Keratinocyte (primary cell): ENCODE measurements at regions not wholly inside any gene's neighbourhood (a gene's known extent, or its start where the extent isn't known, plus 50 kb on each side); places are given as distances from the start of the nearest gene placed in this dataset.

ENCODE experiments used
- DNase-seq: peaks from one replicate; pipeline ENCODE4 v3.0.0-alpha.2; 2011; ENCODE audit warnings: low read depth, missing footprints, low spot score
- FAIRE-seq: peaks from 2 replicates; lab custom pipeline; 2011; peaks lifted over from hg19 to GRCh38; lab: Jason Lieb, UNC
- H2AFZ ChIP-seq: 2 replicates; pipeline ENCODE4 v1.6.0; 2012; ENCODE audit warnings: low read length, control low read depth, inconsistent platforms; ENCODE audit not compliant: control insufficient read depth
- H3K27ac ChIP-seq: 2 replicates; pipeline ENCODE4 v1.5.1; 2011; ENCODE audit warnings: low read length; ENCODE audit not compliant: control insufficient read depth, insufficient read depth
- H3K27me3 ChIP-seq: 3 replicates; pipeline ENCODE4 v1.6.0; 2011; ENCODE audit warnings: low read length; ENCODE audit not compliant: control insufficient read depth, insufficient read depth; ENCODE audit errors: extremely low read depth
- H3K36me3 ChIP-seq, 2 experiments: 2 replicates in 1 of 2; 3 replicates in 1 of 2; pipeline ENCODE4 v1.5.1; 2011; ENCODE audit warnings: low read length in 2 of 2, mild to moderate bottlenecking in 1 of 2; ENCODE audit not compliant: control insufficient read depth in 2 of 2, insufficient read depth in 2 of 2; ENCODE audit errors: extremely low read depth in 1 of 2
- H3K4me1 ChIP-seq: 3 replicates; pipeline ENCODE4 v1.5.1; 2011; ENCODE audit warnings: low read length; ENCODE audit not compliant: control insufficient read depth, insufficient read depth; ENCODE audit errors: extremely low read depth
- H3K4me2 ChIP-seq: 3 replicates; pipeline ENCODE4 v1.6.0; 2011; ENCODE audit warnings: low read depth, low read length; ENCODE audit not compliant: control insufficient read depth, insufficient read depth; ENCODE audit errors: extremely low read depth
- H3K4me3 ChIP-seq, 3 experiments: fragments of 200-600 bp in 1 of 3; sonication (generic) in 1 of 3; 2 replicates in 2 of 3; 3 replicates in 1 of 3; pipeline ENCODE4 v1.5.1; 2011 to 2016; ENCODE audit warnings: low read length in 3 of 3, mild to moderate bottlenecking in 3 of 3, control low read depth in 2 of 3, inconsistent platforms in 1 of 3, low read depth in 1 of 3, mixed read lengths in 1 of 3, mixed run types in 1 of 3, moderate library complexity in 1 of 3; ENCODE audit not compliant: control insufficient read depth in 2 of 3, insufficient read depth in 2 of 3; ENCODE audit errors: extremely low read depth in 1 of 3
- H3K79me2 ChIP-seq: 2 replicates; pipeline ENCODE4 v1.6.0; 2012; ENCODE audit warnings: low read length; ENCODE audit not compliant: control insufficient read depth, insufficient read depth
- H3K9ac ChIP-seq: 3 replicates; pipeline ENCODE4 v1.6.0; 2011; ENCODE audit warnings: low read length; ENCODE audit not compliant: control insufficient read depth, insufficient read depth; ENCODE audit errors: extremely low read depth
- H3K9me1 ChIP-seq: 3 replicates; pipeline ENCODE4 v1.6.0; 2011; ENCODE audit warnings: low read length; ENCODE audit not compliant: control insufficient read depth, insufficient read depth; ENCODE audit errors: extremely low read depth
- H3K9me3 ChIP-seq: 2 replicates; pipeline ENCODE4 v1.5.1; 2012; ENCODE audit warnings: low read depth, low read length; ENCODE audit not compliant: control insufficient read depth
- H4K20me1 ChIP-seq: 3 replicates; pipeline ENCODE4 v1.6.0; 2011; ENCODE audit warnings: low read length; ENCODE audit not compliant: control insufficient read depth, insufficient read depth; ENCODE audit errors: extremely low read depth
- EZH2 ChIP-seq: IDR thresholded peaks from one replicate; pipeline ENCODE4 v1.6.1; 2012; ENCODE audit warnings: inconsistent platforms, mild to moderate bottlenecking, low read length, moderate library complexity
- dilution Hi-C: fragments of 300-500 bp; cut with MboI; formaldehyde crosslinking; loops from one replicate; pipeline ENCODE4 v1.7.0; 2020; ENCODE audit warnings: low sequenced_read_pairs; ENCODE audit not compliant: extremely low pct_ligation_motif_present
- TF ChIP-seq, protein P1 (sequence below), 3 experiments: IDR thresholded peaks in 1 of 3; conservative IDR thresholded peaks in 1 of 3; optimal IDR thresholded peaks in 1 of 3; 2 replicates in 2 of 3; 3 replicates in 1 of 3; pipeline versions ENCODE3 to v1.5.1; 2011; ENCODE audit warnings: low read length in 3 of 3, mild to moderate bottlenecking in 3 of 3, moderate library complexity in 2 of 3, control low read depth in 1 of 3, inconsistent platforms in 1 of 3; ENCODE audit not compliant: insufficient read depth in 2 of 3; ENCODE audit errors: extremely low read depth in 1 of 3

DNA sequence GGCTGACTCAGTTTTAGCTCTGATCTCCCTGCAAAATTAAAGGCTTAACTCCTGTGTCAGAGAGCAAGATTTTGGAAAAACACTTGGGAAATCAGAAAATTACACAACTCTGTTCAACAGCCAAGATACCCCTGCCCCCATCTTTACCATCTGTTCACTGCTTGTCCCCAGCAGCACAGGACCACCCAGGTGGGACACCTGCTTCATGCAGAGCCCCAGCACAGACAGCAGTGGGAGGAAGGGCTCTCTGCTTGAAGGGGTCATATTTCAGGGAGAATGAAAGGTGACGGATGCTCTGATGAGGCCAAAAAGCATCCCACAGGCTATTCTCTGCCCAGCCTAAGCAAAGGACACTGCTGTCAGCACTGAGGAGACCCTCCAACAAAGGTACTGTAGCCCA is 584.6 kb upstream of the KLHL29 start:
- H3K4me1 ChIP-seq: no peaks in the 10 kb centered on the region
- TF ChIP-seq, protein P1, sequence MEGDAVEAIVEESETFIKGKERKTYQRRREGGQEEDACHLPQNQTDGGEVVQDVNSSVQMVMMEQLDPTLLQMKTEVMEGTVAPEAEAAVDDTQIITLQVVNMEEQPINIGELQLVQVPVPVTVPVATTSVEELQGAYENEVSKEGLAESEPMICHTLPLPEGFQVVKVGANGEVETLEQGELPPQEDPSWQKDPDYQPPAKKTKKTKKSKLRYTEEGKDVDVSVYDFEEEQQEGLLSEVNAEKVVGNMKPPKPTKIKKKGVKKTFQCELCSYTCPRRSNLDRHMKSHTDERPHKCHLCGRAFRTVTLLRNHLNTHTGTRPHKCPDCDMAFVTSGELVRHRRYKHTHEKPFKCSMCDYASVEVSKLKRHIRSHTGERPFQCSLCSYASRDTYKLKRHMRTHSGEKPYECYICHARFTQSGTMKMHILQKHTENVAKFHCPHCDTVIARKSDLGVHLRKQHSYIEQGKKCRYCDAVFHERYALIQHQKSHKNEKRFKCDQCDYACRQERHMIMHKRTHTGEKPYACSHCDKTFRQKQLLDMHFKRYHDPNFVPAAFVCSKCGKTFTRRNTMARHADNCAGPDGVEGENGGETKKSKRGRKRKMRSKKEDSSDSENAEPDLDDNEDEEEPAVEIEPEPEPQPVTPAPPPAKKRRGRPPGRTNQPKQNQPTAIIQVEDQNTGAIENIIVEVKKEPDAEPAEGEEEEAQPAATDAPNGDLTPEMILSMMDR (optimal IDR thresholded peaks at IDR 0.05 in 1 of 3, IDR thresholded peaks at IDR 0.05 in 1 of 3, conservative IDR thresholded peaks at IDR 0.05 in 1 of 3; ENCODE audit: extremely low read depth in 1 of 3, insufficient read depth in 2 of 3, low read length in 3 of 3): no peak
- no peak for TF ChIP-seq EZH2
- no peaks in the 10 kb centered on the region for H4K20me1 ChIP-seq
- no peak overlapping the region for H3K9ac ChIP-seq
- no peaks in the 10 kb centered on the region for H3K9me3 ChIP-seq
- H3K9me1 ChIP-seq: no peaks in the 10 kb centered on the region
- FAIRE-seq (no peak), DNase-seq (no peak)
- no peaks in the 10 kb centered on the region for H3K36me3 ChIP-seq
- no peaks in the 10 kb centered on the region for H3K79me2 ChIP-seq
- no peak overlapping the region for H3K4me3 ChIP-seq
- no peak overlapping the region for H3K27ac ChIP-seq
- dilution Hi-C loops: no loop called here
- no peak overlapping the region for H3K4me2 ChIP-seq
- no peak overlapping the region for H2AFZ ChIP-seq
- H3K27me3 ChIP-seq: no peaks in the 10 kb centered on the region

DNA sequence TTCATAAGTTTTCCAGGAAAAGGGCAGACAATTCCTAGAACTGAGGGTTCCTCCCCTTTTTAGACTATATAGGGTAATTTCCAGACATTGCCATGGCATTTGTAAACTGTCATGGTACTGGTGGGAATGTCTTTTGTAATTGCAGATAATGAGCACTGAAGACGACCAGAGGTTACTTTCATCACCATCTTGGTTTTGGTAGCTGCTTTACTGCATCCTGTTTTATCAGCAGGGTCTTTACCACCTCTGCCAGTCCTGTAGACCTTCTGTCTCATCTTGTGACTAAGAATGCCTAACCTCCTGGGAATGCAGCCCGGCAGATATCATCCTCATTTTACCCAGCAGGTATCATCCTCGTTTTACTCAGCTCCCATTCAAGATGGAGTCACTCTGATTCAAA is 583.9 kb upstream of the KLHL29 start:
- no peaks in the 10 kb centered on the region for H3K79me2 ChIP-seq
- H3K36me3 ChIP-seq: no peaks in the 10 kb centered on the region
- H3K4me1 ChIP-seq: no peaks in the 10 kb centered on the region
- no peak overlapping the region for H3K4me3 ChIP-seq
- no peaks in the 10 kb centered on the region for H3K9me1 ChIP-seq
- dilution Hi-C loops: no loop called here
- H3K4me2 ChIP-seq: no peak overlapping the region
- no peaks in the 10 kb centered on the region for H4K20me1 ChIP-seq
- DNase-seq: no peak
- no peak overlapping the region for H2AFZ ChIP-seq
- no peak for TF ChIP-seq EZH2
- TF ChIP-seq, protein P1 (optimal IDR thresholded peaks at IDR 0.05 in 1 of 3, IDR thresholded peaks at IDR 0.05 in 1 of 3, conservative IDR thresholded peaks at IDR 0.05 in 1 of 3; ENCODE audit: extremely low read depth in 1 of 3, insufficient read depth in 2 of 3, low read length in 3 of 3): no peak
- H3K27me3 ChIP-seq: no peaks in the 10 kb centered on the region
- H3K27ac ChIP-seq: no peak overlapping the region
- FAIRE-seq: no peak
- no peak overlapping the region for H3K9ac ChIP-seq
- no peaks in the 10 kb centered on the region for H3K9me3 ChIP-seq
